Rectal smooth muscle tissue (tissue), 1 donor: ENCODE measurements at regions not wholly inside any gene's neighbourhood (a gene's known extent, or its start where the extent isn't known, plus 50 kb on each side); places are given as distances from the start of the nearest gene placed in this dataset.

Source experiments
- H3K27ac ChIP-seq: one replicate; pipeline ENCODE4 v1.7.0; 2013; ENCODE audit warnings: low read depth, low read length, inconsistent platforms
- H3K27me3 ChIP-seq: one replicate; pipeline ENCODE4 v1.7.0; 2013; ENCODE audit warnings: low read length; ENCODE audit not compliant: control insufficient read depth, insufficient read depth
- H3K36me3 ChIP-seq: one replicate; pipeline ENCODE4 v1.7.0; 2013; ENCODE audit warnings: low read length; ENCODE audit not compliant: control insufficient read depth, insufficient read depth
- H3K4me1 ChIP-seq: one replicate; pipeline ENCODE4 v1.7.0; 2013; ENCODE audit warnings: low read length; ENCODE audit not compliant: control insufficient read depth, insufficient read depth
- H3K4me3 ChIP-seq: one replicate; pipeline ENCODE4 v1.7.0; 2013; ENCODE audit warnings: low read length
- H3K9ac ChIP-seq: one replicate; pipeline ENCODE4 v1.7.0; 2013; ENCODE audit warnings: low read length

DNA sequence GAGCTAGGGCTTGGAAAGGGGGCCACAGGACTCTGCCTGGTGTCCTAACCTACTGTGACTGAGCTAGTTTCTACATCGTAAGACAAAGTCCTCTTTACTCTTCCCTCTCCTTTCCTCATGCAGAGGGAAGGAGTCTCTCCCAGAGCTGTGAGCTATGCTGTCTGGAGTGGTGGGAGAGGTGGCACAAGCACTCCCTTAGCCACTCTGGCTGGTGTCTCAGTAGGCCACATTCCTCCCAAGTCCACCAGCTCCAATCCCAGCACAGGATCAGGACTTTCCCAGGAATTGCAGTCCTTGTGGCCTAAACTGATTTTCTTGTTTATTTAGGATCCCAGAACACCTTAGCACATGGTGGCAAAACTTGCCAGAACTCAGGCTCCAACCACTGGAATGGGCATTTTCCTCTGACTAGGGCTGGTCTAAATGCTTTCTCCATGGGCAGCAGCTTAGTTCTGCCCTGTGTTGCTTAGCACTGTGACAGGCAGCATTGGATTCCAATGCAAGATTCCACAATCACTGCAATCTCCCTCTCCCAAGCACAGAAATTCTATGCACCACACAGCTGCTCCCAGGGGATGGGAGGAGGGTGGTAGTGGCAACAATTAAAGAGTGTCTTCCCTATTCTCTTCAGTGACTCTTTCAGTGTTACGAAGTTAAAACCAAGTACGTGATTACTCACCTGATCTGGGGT is 733.3 kb downstream of the HACE1 start:
- Histone ChIP-seq H3K36me3 (no peaks in the 10 kb centered on the region), H3K9ac (no peak overlapping the region), H3K27ac (no peak overlapping the region), H3K4me3 (no peak overlapping the region), H3K4me1 (no peaks in the 10 kb centered on the region), H3K27me3 (no peaks in the 10 kb centered on the region)

DNA sequence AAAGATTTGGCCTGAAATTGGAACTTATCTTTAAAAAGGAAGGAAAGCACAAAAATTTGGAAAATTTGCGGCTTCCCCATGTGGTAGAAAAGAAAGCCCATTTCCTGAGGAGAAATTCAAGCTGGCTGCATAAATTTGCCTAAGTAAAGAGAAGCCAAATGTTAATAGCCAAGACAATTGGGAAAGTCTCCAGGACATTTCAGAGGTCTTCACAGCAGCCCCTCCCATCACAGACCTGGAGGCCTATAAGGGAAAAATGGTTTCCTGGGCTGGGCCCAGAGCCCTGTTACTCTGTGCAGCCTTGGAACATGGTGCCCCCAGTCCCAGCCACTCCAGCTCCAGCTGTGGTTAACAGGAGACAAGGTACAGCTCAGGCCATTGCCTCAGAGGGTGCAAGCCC is 736.5 kb downstream of the HACE1 start:
- Histone ChIP-seq H3K9ac (no peak overlapping the region), H3K4me3 (no peak overlapping the region), H3K4me1 (no peaks in the 10 kb centered on the region), H3K27ac (no peak overlapping the region), H3K36me3 (no peaks in the 10 kb centered on the region), H3K27me3 (no peaks in the 10 kb centered on the region)

DNA sequence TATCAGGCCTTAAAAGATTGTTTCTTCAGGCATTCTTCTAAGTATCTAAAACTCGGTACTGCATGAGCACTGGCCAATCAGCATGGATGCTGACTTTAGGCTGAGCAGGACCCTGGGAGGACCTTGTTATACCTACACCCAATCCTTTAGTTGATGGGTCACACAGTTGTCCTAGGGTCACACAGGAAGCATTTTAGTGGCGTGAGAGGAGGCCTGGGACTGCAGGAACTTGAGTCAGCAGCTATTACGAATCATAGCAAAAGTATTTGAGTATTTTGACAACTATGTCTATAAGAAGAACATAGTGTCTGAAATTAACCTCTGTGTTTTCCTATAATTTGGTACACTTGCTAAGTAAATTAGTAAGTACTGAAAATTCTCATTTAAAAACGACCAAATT is 741.4 kb downstream of the HACE1 start:
- no peaks in the 10 kb centered on the region for H3K27me3 ChIP-seq
- no peak overlapping the region for H3K9ac ChIP-seq
- H3K4me3 ChIP-seq, result no peak overlapping the region
- no peaks in the 10 kb centered on the region for H3K4me1 ChIP-seq
- no peaks in the 10 kb centered on the region for H3K36me3 ChIP-seq
- no peak overlapping the region for H3K27ac ChIP-seq

DNA sequence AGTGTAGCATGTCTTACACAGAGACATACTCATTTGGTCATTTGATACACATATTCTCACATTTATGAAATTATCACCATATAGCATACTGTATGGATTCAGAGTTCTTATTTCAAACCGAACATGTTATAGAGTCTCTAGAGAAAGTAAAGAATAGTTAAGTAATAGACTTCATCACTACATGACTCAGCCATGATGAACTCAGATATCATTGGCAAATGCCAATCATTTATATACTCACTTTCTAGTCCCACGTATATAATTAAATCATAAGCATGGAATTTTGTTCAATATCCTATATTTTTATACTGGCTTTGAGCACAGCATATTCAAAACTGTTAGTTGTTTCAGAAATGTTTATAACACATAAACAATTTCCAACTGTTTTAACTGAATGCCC is 749.9 kb downstream of the HACE1 start:
- H3K9ac ChIP-seq, result no peak overlapping the region
- no peaks in the 10 kb centered on the region for H3K4me1 ChIP-seq
- H3K36me3 ChIP-seq, result no peaks in the 10 kb centered on the region
- no peak overlapping the region for H3K27ac ChIP-seq
- no peaks in the 10 kb centered on the region for H3K27me3 ChIP-seq
- no peak overlapping the region for H3K4me3 ChIP-seq

DNA sequence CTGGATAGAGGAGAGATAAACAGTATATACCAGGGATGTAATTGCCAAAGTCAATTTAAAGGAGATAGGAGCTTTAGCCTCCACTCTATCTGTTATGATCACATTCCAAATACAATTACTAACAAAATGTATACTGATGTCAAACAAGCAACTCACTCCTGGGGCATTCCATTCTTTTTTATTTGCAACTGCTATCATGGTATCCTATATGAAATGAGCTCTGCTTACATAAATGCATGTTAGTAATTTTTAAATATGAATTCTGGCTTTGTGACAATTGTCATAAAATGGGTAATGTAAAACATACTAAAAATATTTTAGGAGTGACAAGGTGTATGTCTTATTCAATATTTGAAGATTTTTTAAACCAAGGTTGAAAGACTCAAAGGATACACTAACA is 751.1 kb downstream of the HACE1 start:
- H3K9ac ChIP-seq, result no peak overlapping the region
- no peak overlapping the region for H3K27ac ChIP-seq
- no peak overlapping the region for H3K4me3 ChIP-seq
- no peaks in the 10 kb centered on the region for H3K4me1 ChIP-seq
- no peaks in the 10 kb centered on the region for H3K27me3 ChIP-seq
- no peaks in the 10 kb centered on the region for H3K36me3 ChIP-seq

GRCh38 chr6:104095661-104096416 is 763.9 kb downstream of the HACE1 start:
- Histone ChIP-seq H3K27ac (no peak overlapping the region), H3K9ac (no peak overlapping the region)

GRCh38 chr6:104087765-104088164 is 772.0 kb downstream of the HACE1 start:
- no peaks in the 10 kb centered on the region for H3K27me3 ChIP-seq
- H3K4me3 ChIP-seq, result no peak overlapping the region
- H3K36me3 ChIP-seq, result no peaks in the 10 kb centered on the region
- H3K4me1 ChIP-seq, result no peaks in the 10 kb centered on the region
- no peak overlapping the region for H3K27ac ChIP-seq
- no peak overlapping the region for H3K9ac ChIP-seq

More at GRCh38 chr6:104095661-104096416, 763.9 kb downstream of the HACE1 start:
- no peaks in the 10 kb centered on the region for H3K27me3 ChIP-seq
- no peaks in the 10 kb centered on the region for H3K36me3 ChIP-seq
- no peaks in the 10 kb centered on the region for H3K4me1 ChIP-seq
- no peak overlapping the region for H3K4me3 ChIP-seq

DNA sequence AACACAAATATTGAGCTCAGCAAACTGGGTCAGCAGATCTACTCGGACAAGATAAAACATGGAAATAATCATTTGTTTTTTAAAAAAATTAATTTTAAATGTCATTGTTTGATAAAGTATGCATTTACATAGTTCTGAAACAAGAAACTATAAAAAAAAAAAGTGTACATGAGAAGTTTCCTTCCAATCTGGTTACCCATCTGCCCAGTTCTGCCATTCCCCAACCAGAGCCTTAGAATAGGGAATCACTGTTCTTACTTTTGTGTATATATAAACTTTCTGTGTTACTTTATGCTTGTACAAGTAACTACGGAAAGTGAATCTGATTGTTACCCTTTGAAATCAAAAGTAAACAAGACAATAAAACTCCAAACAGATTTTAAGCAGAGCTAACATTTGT is 791.4 kb downstream of the HACE1 start:
- no peaks in the 10 kb centered on the region for H3K27me3 ChIP-seq
- H3K4me1 ChIP-seq, result no peaks in the 10 kb centered on the region
- H3K27ac ChIP-seq, result no peak overlapping the region
- H3K4me3 ChIP-seq, result no peak overlapping the region
- no peak overlapping the region for H3K9ac ChIP-seq
- no peaks in the 10 kb centered on the region for H3K36me3 ChIP-seq

DNA sequence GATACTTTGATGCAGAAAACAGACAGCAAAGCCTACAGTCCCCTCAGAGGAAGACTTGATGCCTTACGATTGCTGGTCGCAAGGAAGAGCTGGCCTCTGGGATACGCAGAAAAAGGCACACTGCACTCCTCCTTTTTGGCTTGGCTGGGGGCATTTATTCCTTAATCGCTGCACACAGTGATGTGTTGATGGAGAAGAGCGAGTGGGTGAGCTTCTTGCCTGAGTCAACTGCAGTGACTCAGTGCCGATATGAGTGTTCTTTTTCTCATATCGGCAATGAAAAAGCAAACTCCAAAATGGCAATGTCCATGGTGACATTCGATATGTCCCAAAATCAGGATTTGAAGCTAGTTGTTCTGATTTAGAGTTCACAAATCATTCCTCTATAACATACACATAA is 794.8 kb downstream of the HACE1 start:
- no peaks in the 10 kb centered on the region for H3K36me3 ChIP-seq
- H3K27me3 ChIP-seq, result no peaks in the 10 kb centered on the region
- no peak overlapping the region for H3K9ac ChIP-seq
- no peak overlapping the region for H3K4me3 ChIP-seq
- H3K4me1 ChIP-seq, result no peaks in the 10 kb centered on the region
- no peak overlapping the region for H3K27ac ChIP-seq

DNA sequence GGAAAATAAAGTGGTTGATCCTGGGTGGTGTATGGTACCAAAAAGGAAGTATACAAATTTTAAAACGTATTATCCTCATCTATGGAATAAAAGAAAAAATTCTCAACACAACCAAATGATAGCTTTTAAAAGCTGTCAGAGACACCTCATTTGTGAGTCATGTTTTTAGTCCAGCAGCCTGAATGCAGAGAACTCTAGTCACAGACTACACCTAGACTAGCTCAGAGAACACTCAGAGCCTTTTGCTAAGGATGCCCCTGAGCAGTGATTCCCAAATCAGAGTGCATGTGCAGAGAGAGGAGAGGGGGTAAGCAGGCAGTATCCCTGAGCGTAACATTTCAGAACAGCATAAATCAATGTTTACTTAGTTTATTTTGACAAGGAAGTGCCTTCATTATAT is 809.3 kb downstream of the HACE1 start:
- Histone ChIP-seq H3K27ac (no peak overlapping the region), H3K27me3 (no peaks in the 10 kb centered on the region), H3K4me1 (no peaks in the 10 kb centered on the region), H3K36me3 (no peaks in the 10 kb centered on the region), H3K4me3 (no peak overlapping the region), H3K9ac (no peak overlapping the region)

GRCh38 chr6:104046426-104046825 is 813.3 kb downstream of the HACE1 start:
- Histone ChIP-seq H3K36me3 (no peaks in the 10 kb centered on the region), H3K27me3 (no peaks in the 10 kb centered on the region), H3K9ac (no peak overlapping the region), H3K27ac (no peak overlapping the region), H3K4me1 (no peaks in the 10 kb centered on the region), H3K4me3 (no peak overlapping the region)

GRCh38 chr6:104031346-104031745 is 828.4 kb downstream of the HACE1 start:
- no peak overlapping the region for H3K4me3 ChIP-seq
- no peaks in the 10 kb centered on the region for H3K4me1 ChIP-seq
- no peaks in the 10 kb centered on the region for H3K27me3 ChIP-seq
- H3K9ac ChIP-seq, result no peak overlapping the region
- no peaks in the 10 kb centered on the region for H3K36me3 ChIP-seq
- no peak overlapping the region for H3K27ac ChIP-seq

GRCh38 chr6:104022126-104022525 is 837.6 kb downstream of the HACE1 start:
- Histone ChIP-seq H3K9ac (no peak overlapping the region), H3K4me3 (no peak overlapping the region), H3K36me3 (no peaks in the 10 kb centered on the region), H3K4me1 (no peaks in the 10 kb centered on the region), H3K27me3 (no peaks in the 10 kb centered on the region), H3K27ac (no peak overlapping the region)
